Stimulated activated CD4-positive, alpha-beta T cell treated with anti-CD3 and anti-CD28 coated beads, Interleukin-4, amount 100 ng/mL, for 1 hour (primary cell): ENCODE measurements at regions not wholly inside any gene's neighbourhood (a gene's known extent, or its start where the extent isn't known, plus 50 kb on each side); places are given as distances from the start of the nearest gene placed in this dataset.

Experiments
- DNase-seq: peaks from one replicate; pipeline ENCODE4 v3.0.0-alpha.2; 2020

GRCh38 chr4:41318839-41319530 lies 62.3 kb downstream of the UCHL1 start:
- no peak for DNase-seq

- no peak for DNase-seq
Observed at GRCh38 chr4:41319553-41319952, 62.8 kb downstream of the UCHL1 start.

DNA sequence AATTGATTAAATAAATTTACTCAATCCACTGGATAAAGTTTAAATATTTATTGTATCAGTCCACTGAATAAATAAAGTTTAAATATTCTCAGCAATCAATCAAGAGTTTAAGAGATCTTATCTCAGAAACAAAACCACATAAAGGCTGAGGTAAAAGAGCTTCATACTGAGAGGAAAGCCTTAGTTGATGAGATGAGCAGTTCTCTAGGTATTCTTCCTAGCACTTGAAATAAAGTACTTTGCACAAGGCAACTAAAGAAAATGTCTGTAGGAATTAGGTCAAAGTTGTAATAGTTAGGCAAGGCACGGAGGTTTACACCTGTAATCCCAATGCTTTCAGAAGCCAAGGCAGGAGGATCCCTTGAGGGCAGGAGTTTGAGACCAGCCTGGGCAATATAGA lies 63.5 kb downstream of the UCHL1 start:
- DNase-seq, result no peak

GRCh38 chr4:41320786-41321185 lies 64.1 kb downstream of the UCHL1 start:
- no peak for DNase-seq

DNA sequence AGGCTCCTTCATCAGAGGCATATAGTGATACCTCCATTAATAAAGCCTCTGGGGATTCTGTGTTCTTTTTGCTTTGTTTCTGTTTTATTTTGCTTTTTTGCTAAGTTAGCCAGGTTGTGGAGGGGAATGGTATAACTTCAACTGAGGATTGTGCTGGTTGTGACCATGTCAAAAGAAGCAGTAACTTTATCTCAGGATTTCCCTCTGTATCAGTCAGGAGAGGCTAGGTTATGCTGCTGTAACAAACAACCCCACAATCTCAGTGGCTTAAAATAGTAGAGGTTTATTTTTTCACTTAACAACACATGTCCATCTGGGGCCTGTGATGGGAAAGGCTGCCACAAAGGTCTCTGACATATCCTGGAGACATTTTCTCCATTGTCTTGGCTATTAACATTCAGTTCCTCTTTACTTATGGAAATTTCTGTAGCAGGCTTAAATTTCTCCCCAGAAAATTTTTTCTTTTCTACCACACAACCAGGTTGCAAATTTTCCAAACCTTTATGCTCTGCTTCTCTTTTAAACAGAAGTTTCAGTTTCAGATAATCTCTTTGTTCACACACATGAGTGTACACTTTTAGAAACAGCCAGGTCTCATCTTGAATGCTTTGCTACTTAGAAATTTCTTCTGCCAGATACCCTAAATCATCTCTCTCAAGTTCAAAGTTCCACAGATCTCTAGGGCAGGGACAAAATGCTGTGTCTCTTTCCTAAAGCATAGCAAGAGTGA lies 64.7 kb downstream of the UCHL1 start:
- DNase-seq, result no peak

DNA sequence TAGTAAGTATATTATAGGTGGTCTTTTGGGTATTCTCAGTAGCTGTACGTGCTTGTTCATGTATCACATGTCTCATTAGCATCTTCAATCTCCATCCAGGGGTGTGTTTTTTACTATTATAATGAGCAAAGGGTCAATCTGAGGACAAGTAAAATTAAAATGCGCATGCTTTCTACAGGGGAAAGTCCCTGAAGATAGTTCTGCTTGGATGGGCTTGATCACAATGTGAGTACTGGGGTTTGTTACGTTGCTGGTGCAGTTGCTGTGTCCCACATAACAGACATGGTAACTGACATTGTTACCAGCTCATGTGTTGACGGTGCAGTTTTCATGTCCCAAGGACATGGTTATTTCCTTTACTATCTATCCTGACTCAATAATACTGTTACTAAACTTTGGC lies 65.9 kb downstream of the UCHL1 start:
- DNase-seq, result no peak

GRCh38 chr4:41323179-41323578 lies 66.5 kb downstream of the UCHL1 start:
- no peak for DNase-seq

DNA sequence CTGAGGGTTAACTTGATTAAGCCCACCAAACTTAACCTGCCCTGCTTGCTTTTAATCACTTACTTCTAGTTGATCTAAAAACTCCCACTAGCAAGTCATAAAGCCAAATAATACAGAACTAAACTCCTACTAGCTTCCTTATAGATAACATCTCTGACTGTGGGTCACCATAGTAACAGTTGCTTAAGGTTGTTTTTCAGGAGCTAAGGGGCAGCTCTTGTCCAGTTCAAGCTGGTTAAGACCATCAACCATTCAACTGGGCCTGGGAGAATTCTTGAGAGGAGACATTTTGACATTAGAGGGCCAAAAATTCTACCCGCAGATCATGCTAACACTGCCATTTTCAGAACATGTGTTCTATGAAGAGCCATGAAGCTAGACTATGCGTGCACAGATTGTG lies 67.0 kb downstream of the UCHL1 start:
- no peak for DNase-seq

GRCh38 chr4:41324861-41325260 lies 68.1 kb downstream of the UCHL1 start:
- no peak for DNase-seq

DNA sequence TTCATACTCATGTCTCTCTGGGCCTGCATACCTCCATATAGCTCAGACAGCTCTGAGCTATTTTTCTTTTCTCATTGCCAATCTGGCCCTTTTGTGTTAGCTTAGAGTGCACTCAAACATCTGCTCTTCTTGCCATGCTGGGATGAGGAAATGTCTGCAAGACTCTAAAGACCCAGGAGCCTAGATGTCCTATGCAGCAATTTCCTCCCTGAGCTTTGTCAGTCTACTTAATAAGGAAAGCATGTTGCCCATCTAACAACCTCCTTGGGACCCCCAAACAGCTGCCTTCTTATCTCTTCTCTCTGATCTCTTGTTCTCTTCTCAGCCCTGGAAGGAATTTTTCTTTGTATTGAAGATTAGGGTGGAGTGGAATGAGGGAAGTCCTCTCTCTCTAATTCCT lies 69.2 kb downstream of the UCHL1 start:
- no peak for DNase-seq

DNA sequence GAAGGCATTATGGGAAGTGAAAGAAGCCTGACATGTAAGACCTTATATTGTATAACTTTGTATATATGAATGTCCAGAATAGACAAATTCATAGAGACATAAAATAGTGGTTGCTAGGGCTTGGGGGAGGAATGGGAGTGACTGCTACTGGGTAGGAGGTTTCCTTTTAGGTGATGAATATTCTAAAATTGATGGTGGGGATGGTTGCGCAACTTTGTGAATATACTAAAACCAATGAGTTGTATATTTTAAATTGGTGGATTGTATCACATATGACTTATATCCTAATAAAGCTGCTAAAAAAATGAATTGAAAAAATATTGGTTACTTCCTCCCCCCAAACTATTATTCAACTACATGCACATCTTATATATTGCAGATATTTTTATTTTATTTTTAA lies 70.0 kb downstream of the UCHL1 start:
- no peak for DNase-seq

DNA sequence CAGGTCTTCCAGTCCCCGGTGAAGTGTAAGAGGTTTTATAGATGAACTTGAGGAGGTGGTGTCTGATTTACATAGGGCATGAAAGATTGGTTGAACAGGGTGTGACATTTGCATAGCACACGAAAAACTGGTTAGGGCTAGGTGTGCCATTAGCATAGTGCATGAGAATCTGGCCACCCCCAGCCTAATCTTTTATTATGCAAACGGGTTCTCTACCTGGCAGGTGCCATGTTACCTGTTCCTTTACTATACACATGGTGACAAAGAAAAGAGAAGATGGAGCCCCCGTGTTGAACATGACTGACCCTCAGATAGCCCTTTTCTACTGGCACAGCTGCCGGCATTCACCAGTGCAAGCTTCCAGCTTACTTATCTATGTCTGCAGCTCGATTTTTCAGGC lies 71.0 kb downstream of the UCHL1 start:
- DNase-seq, result no peak

DNA sequence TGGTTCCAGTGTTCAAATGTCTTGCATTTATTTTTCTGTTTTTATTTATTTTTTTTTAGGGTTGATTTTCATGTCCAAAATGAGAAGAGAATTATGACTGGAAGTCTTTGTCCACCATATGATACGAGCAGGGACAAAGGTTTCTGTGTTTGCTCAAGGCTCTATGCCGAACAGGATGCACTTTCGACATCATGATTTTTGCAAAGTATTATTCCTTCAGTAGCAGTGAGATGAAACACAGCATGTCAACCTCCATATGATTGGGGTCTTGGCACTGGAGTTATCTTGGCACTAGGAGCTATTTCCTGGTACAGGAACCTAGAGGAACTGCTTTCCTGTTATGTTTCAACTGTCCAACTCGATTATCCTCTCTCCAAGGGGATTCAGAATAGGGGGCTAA lies 72.6 kb downstream of the UCHL1 start:
- DNase-seq, result no peak

DNA sequence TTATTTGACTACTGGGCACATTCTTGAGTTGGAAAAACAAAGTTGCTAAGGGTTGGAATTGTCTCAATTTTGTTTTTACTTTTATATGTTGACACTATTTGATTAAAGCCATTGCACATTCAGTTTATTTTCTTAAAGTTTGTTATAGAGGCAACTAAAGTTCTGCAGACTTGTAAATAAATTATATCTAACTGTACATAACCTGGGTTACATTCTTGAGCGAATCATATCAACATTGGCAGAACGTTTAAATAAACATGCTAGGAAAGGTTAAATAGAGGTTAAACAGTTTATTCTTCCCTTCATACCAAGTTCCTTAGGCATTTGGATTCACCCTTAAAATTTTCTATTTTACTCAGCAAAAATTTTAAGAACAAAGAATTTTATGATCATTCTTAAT lies 74.5 kb downstream of the UCHL1 start:
- no peak for DNase-seq

- no peak for DNase-seq
Observed at GRCh38 chr4:41332510-41333054, 75.9 kb downstream of the UCHL1 start.

DNA sequence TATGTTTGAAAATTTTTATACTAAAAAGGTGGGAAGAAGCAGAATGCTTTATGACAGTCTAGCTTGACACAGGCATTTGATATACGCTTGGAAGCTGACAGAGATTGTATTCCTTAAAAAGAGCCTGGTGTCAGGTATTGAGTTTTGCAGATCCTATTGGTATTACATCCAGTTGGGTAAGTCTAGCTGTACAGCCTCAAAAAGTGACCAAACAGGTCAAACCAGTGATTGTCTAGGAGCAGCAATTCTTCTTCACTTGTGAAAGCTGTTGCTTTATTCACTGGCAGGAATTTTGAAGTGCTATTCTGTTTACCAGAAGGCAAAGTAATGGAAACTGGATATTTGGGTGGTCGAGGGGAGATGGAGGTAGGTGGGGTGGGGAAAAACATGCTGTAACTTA lies 77.5 kb downstream of the UCHL1 start:
- DNase-seq, result no peak

DNA sequence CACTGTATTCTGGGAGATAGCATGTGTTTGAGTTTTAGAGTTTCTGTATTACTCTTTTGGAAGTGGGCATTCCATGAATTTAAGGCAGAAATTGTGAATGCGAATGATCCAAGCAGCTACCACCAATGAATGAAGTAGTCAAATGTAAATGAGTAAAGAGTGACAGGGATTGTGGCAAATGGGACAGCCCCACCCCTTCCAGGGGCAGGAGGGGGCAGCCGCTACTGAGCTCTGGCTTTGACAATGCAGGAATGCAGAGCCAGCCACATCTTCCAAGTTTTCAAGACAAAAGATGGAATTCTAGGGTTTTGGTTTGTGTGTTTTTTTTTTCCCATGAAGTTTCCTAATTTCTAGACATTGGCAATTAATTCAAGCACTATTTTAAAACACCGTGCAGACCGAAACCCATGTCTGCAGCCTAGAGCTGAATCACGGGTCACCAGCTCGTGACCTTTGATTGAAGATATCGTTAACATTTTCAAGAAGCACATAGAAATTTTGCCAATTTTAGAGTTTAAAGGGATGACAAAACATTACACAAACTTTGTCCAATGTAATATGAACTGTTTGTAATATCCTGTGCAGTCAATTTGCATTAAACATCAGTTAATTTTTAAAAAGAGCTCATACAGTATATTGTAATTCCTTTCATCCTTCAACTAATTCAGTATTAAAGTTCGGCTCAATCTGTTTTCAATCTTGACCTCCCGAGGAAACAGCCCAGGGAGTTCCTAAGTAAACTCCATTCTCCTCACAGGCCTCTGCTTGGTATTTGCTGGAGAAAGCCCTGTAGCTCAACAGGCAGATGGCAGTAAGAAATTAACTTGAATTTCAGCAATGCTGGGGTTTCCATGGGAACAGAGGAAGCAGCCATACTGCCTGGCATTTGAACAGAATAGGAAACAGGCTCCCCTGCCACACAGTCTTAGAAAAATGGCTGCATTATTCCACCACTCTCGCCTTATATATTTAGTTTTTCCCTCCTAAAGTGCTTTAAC lies 83.4 kb downstream of the UCHL1 start:
- DNase-seq, result no peak

DNA sequence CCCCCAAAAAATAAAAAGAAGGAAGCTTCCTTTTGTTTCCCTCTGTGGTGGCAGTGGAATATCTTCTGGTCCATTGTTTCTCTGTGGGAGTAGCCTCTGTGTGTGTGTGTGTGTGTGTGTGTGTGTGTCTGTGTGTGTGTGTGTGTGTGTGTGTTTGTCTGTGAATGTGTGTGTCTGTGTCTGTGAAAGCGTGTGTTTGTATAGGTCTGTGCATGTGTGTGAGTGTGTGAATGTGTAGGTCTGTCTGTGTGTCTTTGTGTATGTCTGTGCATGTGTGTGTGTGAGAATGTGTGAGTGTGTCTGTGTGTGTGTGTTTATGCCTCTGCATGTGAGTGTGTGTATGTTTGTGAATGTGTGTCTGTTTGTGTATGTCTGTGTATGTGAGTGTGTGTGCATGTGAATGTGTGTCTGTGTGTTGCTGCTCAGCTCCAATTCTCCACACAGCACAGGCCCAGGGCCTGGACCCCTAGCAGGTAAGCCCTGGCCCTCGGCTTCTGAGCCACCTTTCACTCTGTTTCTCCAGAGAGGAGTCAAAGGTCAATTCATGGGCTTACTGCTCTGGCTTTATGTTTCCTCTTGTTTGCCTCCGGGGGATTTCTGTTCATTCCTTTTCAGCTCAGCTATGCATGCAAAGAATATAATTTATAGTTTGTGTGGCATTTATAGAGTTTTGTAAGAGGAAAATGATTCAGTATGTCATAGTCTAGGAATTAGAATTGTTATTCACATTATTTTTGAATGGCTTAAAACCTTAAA lies 89.8 kb downstream of the UCHL1 start:
- DNase-seq, result no peak

GRCh38 chr4:41349021-41349420 lies 92.3 kb downstream of the UCHL1 start:
- no peak for DNase-seq

DNA sequence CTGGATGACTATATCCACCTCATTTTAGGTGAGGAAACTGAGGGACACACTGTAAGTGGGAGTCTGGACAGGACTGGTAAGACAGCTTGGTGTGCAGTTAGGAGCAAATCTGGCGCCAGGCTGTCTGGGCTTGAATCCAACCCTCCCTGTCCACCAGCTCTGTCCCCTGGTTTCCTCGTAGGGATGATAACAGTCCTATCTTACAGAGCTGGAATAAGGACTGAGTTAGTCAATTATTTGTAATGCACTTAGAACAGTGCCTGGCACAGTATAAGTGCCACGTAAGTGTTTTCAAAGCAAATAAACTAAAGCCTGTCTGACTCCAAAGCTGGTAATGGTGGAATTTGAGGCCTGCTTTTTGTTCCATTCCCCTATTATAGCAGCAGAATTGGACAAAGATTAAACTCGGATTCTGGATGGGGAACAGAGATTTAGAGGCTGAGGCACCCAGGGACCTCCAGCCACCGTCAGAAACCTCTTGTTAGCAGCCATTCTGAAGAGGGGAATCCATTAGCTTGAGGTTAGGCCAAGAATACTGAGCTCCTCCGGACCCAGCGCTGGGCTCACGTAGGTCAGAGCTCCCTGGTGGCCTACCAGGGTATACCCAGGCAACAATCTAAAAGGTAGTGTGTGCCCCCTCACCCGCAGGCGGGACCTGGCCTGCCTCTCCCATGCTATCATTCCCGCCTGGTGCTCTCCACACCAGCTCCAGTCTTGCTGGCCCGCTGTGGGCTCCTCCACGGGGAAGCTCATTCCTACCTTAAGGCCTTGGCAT lies 102.1 kb downstream of the UCHL1 start:
- DNase-seq, result no peak

GRCh38 chr4:41359422-41359775 lies 102.7 kb downstream of the UCHL1 start:
- no peak for DNase-seq

DNA sequence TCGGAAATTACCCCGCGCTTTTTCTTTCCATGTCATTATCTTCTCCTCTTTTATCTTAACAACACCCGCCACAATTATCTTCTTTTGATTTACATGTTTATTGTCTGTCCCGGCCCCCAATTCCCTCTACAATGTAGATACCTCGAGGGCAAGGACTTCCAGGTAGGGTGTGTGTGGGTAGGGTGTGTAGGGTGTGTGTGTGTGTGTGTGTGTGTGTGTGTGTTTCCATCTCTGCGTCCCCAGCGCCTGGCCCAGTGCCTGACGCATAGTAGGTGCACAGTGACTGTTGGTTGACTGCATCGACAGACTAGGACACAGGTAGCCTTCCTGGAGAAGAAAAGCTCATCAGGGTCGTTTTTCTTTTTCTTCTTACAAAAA lies 103.1 kb downstream of the UCHL1 start:
- no peak for DNase-seq
